NCI-H526 treated with DMSO at 0.1 percent for 48 hours (cell line): ENCODE measurements at regions not wholly inside any gene's neighbourhood (a gene's known extent, or its start where the extent isn't known, plus 50 kb on each side); places are given as distances from the start of the nearest gene placed in this dataset.
"Not testable (repeated sequence)": the region's sequence is repeated elsewhere in the genome, so short reads cannot be mapped to it uniquely, and the experiment has no call there.

ENCODE experiments used
- DNase-seq: peaks from one replicate; lab custom pipeline; 2025; lab: John Stamatoyannopoulos, UW

DNA sequence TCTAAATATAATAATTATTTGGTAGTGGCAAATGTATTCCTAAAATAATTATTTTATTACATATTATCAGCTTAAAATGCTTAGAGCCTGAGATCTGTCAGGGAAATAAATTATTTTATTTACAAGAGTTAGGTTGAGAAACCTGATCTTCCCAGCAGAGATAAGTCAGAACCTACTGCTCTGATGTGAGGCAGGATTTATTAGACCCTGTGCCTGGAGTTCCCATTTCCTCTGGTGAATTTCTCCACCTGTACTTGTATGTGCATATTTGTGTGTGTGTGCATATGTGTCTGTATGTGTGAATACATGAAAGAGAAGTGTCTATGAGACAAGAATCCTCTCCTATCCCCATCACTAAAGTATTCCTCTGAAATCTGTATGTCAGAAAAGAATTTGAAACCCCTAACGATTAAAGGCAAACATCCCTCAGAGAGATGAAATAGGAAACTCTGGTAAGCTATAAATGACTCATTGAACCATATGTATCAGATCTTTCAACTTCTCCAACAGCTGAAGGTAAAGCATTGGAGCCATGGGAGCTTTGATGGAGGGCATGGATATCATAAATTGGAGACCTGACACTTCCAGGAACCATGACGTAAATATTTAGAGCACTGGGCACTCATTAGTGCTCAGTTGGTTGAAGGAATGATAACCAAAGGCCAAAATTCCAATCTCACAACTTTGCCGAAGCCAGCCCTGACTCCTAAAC is 190.9 kb downstream of the XPNPEP1 start:
- DNase-seq = no peak

DNA sequence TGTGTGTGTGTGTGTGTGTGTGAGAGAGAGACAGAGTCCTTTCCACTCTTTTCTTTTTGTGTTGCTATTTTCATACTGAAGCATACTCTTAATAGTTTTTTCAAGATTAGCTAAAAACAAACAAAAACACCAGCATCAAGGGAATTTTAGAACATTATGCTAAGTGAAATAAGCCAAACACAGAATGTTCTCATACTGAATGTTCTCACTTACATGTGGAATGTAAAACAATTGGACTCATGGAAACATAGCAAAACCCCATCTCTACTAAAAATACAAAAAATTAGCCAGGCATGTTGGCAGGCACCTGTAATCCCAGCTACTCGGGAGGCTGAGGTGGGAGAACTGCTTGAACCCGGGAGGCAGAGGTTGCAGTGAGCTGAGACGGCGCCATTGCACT is 193.4 kb downstream of the XPNPEP1 start:
- DNase-seq = not testable (repeated sequence)

DNA sequence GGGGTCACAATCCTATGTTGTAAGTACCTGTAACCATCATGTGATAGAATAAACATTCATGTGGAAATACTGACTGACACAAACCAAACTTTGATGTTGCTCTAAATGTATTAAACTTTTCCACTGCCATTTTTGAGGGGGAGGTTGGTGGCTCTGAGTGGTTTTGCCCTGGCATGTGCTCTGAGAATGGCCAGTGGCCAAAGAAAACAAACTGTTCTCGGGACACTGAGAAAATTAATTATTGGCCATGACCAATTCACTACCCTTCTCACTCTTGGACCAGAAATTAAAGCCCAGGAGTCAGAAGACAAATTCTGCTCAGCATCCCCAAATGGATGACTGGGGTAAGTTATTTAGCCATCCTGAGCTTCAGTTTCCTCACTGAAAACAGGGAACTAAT is 195.9 kb downstream of the XPNPEP1 start:
- no peak for DNase-seq

DNA sequence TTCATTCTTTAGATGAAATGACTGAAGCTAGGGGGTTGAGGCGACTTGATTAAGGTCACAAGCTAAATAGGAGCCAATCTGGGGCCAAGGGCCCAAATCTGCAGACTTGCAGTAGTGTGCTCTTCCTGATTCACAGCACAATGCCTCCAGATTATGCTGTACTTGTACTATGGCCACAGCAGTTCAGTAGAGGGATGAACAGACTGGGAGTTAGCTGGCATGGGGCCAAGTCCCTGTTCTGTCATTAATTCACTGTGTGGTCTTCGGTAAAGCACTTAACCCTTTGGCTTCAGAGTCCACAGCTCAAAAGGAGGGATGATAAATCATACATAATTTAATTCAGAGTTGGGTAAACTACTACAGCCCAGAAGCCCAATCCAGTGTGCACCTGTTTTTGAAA is 196.8 kb downstream of the XPNPEP1 start:
- DNase-seq = no peak

DNA sequence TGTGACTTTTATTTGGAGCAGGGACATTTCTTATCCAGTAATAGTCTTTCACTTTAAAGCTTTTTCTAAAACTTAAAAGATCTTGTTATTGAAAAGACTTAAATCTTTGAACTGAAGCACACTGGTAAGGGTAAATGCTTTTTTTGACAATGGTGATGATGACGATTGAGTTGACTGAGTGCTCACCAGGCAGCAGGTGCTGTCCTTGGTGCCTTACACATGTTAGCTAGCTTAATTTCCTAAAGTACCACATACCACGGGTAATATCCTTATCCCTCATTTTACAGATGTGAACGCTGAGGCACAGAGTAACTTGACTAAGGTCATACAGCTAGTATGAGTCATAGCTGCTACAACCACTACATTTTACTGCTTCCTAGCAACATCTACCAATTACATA is 200.0 kb downstream of the XPNPEP1 start:
- no peak for DNase-seq

DNA sequence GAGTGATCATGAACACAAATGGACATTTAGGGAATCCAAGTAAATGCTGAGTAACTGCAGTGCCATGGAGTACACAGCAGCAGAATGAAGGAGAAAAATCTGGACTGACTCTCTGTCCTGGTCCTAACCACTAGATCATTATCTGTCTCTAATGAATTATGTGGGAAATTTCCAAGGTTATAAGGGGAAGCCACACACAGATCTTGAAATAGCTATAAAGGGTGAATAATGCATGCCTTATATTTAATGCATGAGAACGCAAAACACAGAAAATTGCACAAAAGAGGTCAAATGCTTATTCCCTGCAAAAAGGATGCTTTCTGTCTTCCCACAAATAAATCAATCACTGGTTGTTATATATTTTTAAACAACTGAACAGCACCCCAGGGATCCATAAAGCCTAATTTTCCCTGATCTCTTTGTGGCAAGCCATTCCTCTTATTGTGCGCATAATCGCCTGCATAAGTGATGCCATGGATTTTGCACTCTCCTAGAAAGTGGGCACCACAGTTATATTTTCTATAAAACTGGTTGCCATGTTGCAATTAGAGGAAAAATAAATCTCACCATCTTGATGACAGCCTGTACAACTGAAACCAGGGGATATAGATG is 201.8 kb downstream of the XPNPEP1 start:
- no peak for DNase-seq

DNA sequence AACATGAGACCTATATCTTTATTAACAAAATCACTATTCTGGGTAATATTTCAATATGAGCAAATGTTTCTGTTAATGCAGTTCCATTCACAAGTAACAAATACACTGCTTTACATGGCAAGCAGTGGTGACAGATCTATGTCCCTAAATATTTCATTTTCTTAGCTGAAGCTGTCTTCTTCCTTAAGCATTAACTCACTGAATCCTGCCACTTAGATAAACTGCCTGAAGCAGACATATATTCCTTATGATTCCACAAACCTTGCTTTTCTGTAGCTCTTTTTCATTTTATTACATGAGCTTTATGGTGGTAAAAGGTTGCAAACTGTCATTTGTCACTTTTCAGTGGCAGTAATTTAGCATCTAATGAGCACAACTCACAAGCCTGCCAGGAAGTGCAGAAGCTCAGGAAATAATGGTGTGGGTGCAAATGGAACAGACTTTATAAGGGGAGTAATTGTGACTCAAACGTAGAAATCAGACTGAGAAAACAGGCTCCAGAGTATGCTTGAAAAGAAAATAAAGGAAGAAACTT is 217.2 kb downstream of the XPNPEP1 start:
- DNase-seq = no peak

DNA sequence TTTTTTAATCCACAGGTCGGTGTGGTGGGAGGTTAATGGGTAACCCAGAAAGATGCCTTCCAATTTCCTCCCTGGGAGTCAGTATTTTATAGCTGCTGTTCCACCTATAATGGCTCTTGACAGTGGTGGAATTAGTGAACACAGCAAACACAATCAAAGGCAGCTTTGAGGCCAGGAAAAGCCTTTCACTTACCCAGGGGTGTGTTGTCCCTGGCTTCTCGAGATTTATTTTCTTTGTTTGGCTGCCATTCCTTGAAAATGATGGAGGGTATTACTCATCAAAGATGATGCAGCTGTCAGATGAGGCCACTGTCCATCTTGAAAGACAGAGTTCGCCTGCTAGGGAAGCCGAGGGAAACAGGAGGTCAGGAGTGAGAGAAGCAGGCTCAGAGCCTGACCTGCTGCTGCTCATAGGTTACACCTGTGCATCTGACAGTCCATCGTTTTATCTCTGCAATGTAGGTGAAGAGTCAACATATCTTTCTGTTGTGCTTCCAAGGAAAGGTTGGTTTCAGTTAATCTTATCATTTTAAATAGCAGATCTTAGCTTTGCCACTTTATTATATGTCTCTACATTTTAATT is 221.6 kb downstream of the XPNPEP1 start:
- no peak for DNase-seq

DNA sequence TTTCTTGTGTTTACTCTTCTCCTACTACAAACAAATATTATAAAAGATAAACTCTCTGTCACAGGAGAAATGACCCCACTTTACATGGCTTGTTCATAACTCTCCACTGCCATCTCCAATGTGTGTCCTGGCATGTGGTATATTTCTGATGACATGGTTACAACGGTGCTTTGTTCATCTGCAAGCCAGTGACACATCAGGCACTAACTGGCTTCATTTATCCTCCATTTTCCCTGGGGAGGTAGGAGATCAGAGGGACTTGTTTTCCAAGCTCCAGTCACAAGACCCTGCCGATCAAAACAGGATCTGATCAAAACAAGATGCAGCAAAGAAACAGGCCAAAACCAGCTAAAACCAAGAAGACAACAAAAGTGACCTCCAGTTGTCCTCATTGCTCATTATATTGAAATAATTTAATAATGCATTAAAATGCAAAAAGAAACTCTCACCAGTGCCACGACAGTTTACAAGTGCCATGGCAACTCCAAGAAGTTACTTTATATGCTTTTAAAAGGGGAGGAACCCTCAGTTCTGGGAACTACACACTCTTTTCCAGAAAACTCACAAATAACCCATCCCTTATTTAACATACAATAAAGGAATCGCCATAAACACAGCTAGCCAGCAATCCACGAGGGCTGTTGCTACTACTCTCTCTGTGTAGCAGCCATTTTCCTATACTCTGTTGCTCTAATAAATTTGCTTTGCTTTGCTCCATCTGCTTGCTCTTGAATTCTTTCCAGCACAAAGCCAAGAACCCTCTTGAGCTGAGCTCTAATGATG is 224.2 kb downstream of the XPNPEP1 start:
- DNase-seq = no peak

DNA sequence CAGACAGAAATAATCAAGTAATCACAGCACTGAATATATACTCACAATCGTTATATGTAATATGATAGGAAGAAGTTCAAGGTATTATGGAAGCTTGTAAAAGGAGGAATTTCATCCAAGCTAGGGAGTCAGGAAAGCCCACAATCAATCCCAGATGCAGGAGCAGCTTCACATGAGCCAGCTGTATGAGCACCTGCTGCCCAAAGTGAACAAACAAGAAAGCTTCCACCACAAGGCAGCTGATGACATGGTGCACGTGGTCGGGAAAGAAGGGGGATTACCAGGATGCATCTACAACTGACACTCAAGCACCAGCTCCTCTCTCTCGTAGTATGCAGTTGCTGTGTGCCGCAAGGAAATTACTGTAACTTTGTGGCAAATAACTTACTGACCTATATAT is 225.2 kb downstream of the XPNPEP1 start:
- DNase-seq = no peak

DNA sequence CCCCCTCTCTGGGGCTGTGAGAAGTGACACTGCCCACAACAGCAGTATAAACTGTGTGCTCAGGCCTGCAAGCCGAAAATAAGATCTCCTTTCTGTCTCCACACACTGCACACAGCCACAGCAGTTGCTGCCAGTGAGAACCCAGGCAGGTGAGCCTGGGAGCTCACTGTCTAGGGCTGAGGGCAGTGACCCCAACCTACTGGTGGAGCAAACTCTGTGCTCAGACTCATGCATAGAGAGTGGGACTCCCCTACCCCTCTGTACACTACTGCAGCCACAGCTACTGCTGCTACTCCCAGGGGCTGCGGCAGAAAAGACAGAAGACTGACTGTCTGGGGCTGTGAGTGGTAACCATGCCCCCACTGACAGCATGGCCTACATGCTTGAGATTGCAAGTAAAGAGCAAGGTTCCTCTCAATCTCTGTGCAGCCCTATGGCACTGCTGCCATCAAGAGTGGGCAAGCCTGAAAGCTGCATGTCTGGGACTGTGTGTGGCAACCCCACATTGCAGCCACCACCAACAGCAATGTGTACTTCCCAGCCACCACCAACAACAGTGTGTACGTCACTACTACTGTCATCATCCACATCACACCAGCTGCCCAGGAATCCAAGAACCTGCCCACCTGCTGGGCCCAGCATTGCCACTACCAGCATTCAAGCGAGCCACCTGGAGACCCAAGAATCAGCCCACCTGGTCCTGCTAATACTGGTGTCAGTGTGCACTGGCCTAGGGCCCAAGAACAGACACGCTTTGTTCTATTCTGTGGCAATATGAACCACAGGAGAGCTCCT is 226.1 kb downstream of the XPNPEP1 start:
- no peak for DNase-seq

DNA sequence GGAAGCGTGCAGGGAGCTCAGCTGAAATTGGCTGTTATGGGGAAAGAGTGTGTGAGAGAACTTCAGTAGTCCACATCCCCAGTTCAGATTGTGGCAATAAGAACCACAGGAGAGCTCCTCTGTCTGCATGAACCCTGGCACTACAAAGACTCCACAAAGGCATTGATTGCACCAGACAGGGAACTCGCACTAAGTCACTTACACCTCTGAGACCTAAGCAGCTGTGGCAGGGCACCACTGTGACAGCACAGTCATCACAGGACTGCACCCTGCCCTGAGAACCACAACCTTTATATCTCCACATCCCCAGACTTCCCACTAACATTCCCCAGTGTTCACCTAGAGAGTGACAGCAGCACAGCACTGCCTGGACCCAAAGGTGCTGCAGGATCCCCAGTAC is 226.8 kb downstream of the XPNPEP1 start:
- DNase-seq = no peak

DNA sequence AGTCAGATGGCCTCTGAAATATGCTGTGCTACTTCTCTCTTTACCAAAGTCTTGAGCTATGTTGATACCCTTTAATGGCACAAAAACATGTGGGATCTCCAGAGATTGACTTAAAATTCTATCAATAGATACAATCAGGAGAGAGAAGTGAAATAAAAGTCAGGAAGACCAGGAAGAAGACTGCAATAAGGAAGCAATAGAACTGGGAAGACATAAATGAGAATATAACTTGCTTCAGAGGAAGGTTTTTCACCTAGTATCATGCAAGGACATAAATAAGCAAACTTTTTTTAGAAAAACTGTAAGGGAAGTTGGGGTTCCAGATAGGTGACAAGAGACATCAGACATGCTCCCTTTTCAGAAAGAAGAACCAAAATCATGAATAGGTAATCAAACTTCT is 227.3 kb downstream of the XPNPEP1 start:
- DNase-seq = no peak

DNA sequence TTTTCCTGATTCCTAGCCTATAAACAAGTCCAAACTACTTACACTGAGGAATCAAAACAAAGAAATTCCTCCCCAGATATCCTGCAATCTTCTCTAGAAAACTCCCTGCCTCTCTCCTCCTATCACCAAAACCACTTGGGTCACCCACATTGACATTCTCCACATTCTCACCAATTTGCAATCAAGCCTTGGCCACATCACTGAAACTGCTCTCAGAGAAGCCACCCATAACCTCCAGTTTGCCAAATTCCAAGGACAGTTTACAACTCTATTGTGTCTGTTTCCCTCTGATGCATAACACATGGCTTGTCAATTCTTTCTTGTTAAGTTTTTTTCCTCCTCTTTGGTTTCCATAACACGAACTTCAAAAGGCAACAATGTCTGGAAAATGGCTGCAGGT is 233.5 kb downstream of the XPNPEP1 start:
- no peak for DNase-seq

DNA sequence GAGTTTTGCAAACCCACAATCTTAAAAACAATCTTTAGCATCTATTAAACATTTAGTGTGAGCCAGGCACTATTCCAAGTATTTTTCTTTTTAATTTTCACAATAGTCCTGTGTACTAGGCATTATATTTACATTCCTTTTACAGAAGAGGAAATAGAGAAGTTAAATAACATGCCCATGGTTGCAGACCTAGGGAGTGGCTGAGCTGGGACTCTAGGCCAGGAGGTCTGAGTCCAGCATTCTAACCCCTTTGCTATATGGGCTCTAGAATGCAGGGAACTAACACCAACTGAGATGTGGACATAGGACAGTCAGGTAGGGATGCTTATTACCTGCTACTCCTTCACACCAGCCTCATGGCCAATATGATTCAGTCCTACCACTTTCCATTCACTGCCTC is 243.8 kb downstream of the XPNPEP1 start:
- no peak for DNase-seq

DNA sequence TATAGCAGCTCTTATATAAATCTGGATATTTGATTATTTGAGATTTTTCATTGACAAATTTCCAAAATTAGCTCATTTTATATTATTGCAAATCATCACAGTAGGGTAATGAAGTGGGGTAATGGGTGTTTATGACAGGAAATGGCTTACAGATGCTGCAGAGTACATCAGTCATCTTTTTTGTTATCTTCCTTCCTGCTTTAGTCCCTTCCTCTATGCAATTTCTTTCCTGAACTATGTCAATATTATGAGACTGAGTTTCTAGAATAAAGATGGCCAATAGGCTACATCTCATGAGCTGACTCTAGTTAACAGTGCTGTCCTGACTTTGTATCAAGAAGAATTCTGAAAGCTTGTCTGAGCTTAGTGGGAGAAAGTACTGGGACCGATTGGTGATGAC is 244.5 kb downstream of the XPNPEP1 start:
- no peak for DNase-seq

DNA sequence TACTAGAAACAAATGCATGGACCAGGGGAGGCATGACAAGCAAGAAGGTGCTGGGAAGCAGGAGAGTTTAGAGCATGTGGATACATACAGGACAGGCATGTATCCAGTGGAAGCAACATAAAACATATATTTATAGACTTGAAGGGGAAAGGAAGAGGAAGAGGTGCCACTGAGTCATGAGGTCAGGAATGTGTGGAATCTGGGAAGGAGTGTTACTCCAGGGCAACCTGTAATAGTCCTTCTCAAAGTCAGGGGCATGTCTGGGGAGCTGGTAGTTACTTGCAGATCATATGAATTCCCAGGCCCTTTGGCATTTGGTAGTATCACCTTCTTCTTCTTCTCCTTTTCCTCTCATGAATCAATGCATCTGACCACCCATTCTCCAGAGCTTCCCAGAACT is 246.6 kb downstream of the XPNPEP1 start:
- DNase-seq = no peak

DNA sequence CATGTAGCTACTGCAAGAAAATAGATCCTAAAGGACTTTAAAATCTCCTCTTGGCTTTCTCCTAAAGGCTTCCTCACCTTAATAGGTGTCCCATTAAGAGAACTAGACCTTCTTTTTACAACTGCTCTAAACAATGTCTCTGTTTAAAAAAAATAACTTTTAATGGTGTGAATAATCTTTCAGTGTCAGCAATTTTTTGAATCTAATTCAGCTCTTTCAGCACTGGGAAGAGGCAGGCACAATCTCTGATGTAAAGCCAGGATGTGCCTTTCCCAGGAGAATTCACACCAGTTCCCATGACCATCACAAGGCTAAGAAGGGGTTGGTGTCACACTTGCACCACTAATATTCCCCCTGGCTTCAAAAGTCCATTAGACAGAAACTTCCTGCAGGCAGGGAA is 254.6 kb downstream of the XPNPEP1 start:
- DNase-seq = no peak

DNA sequence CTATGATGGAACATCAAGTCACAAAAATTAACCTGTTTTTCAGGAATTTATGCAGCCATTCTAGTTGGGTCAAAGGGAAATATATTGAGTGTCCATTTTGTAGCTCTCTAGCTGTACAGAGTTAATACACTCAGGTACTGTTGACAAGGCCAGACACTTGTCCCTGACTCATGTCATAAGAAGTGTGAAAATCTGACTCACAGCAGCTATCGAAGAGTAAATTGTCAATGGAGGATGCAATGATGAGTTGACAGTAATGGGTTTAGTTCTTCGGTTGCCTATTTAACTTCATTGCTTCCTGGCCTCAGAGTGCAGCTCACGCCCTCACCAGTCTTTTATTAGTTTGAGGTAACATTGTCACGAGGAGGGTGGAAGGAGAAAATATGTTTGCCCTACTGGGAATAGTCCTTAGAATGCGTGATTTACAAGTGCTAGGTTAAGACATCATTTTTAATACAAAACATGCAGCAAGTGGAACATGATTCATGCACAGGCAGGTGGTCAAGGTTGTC is 255.1 kb downstream of the XPNPEP1 start:
- DNase-seq = no peak

DNA sequence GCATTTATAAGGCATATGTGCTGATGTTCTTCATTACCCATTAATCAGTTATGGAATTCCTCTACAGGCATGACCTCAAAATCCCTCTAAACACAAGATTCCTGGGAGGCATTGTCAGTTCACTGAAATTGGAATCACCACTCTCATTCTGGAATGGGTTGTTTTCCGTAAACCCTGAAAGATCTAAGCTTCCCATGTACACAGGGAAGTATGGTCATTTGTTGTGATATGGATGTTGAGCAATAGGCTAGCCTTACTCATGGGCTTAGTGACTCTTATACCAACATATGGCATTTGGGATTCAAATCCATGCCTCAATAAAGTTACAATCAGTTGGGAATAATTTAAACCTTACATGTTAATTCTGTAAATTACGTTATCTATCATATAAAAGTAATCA is 258.0 kb downstream of the XPNPEP1 start:
- no peak for DNase-seq

DNA sequence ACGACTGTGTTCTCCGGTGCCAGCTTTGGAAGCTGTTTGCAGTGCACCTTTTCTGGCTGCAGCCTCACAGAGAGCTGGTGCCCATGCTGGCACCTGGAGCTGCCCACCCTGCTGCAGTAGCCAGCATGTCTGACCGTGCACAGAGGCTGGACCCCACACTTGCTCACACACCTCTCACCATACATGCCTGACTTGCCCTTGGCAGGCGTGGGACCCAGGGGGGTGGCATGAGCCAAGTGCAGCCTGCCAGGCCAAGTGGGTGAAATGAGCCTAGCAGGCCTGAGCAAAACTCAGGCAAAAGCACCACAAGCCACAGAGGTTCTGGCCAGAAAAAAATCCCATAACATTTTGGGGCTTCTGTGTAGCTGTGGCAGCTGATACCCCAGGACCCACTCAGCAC is 258.8 kb downstream of the XPNPEP1 start:
- DNase-seq = no peak

DNA sequence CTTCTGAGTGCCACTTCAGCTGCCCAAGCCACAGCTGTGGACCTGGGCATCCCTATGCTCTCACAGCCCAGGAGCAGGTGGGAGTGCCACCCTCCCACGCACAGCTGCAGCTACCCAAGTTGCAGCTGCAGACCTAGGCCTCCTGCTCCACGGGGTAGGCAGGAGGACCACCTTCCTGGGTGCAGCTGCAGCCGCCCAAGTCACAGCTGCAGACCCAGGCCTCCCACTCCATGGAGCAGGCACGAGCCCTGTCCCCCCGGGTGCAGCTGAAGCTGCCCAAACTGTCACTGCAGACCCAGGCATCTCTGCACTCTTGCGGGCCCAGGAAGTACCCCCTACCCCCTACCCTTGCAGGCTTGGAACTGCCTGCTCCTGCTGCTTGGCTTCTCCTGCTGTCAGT is 260.2 kb downstream of the XPNPEP1 start:
- no peak for DNase-seq
